ENCODE measurements at regions not wholly inside any gene's neighbourhood (a gene's known extent, or its start where the extent isn't known, plus 50 kb on each side); places are given as distances from the start of the nearest gene placed in this dataset.

DNA sequence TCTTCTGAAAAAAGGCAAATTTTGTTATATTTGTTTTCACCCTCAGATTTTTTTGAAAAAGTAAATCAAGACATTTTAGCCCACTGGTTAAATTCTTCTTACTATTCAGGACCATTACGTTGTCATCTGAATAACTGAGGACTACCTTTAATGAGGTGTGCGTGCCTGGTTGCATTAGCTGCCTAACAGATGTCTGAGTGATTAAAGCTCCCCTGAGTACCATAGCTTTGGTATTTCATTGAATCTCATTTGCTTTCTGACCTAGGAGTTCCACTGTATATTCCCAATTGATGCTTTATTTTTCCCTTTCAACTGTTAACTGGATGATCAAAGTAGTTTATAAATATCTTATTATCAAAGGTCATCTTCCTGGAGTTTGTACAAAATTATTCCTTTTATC is 410.0 kb upstream of the SEMA3D start:
- no peaks in the 10 kb centered on the region for H3K27me3 ChIP-seq (ENCODE audit: insufficient read depth in 3 of 3, low read length in 2 of 3)
- intact Hi-C loops (cut with DNase I) = no loop called here
- H3K4me1 ChIP-seq = no peaks in the 10 kb centered on the region
- WGBS, 3 donors = 59 to 68% (median 67%) methylated on average over 2 of the region's 2 CpGs
- no peak for DNase-seq
- no peaks in the 10 kb centered on the region for H3K36me3 ChIP-seq (ENCODE audit: insufficient read depth in 1 of 2, low read depth in 1 of 2)
- no peak overlapping the region for H3K4me3 ChIP-seq
- no peaks in the 10 kb centered on the region for H3K9me3 ChIP-seq
- no peak for ATAC-seq
- TF ChIP-seq, protein P1, sequence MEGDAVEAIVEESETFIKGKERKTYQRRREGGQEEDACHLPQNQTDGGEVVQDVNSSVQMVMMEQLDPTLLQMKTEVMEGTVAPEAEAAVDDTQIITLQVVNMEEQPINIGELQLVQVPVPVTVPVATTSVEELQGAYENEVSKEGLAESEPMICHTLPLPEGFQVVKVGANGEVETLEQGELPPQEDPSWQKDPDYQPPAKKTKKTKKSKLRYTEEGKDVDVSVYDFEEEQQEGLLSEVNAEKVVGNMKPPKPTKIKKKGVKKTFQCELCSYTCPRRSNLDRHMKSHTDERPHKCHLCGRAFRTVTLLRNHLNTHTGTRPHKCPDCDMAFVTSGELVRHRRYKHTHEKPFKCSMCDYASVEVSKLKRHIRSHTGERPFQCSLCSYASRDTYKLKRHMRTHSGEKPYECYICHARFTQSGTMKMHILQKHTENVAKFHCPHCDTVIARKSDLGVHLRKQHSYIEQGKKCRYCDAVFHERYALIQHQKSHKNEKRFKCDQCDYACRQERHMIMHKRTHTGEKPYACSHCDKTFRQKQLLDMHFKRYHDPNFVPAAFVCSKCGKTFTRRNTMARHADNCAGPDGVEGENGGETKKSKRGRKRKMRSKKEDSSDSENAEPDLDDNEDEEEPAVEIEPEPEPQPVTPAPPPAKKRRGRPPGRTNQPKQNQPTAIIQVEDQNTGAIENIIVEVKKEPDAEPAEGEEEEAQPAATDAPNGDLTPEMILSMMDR (IDR thresholded peaks at IDR 0.05) = no peak
- no peak overlapping the region for H3K27ac ChIP-seq

DNA sequence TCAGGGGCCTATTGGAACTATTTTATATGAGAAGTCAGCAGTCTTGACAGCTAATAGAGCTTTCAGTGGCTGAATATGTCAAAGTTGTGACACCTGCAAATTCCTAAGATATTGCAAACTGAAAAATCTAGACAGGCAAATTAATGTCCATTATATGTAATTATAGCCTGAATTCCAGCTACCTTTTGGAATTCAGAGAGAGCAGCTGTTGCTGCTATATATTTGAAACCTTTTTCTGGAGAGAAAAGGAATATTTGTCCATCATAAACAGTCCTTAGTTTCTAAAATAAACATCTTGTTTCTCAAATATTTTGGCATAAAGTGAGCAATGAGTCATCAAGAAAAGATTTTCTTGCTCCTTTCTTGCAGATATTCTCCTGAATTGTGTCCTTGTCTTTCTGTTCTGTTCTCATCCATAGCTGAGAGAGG is 408.9 kb upstream of the SEMA3D start:
- H3K36me3 ChIP-seq (ENCODE audit: insufficient read depth in 1 of 2, low read depth in 1 of 2) = no peaks in the 10 kb centered on the region
- intact Hi-C loops (cut with DNase I) = no loop called here
- H3K4me1 ChIP-seq = no peaks in the 10 kb centered on the region
- H3K9me3 ChIP-seq = no peaks in the 10 kb centered on the region
- TF ChIP-seq, protein P1 (IDR thresholded peaks at IDR 0.05) = no peak
- H3K27ac ChIP-seq = no peak overlapping the region
- no peak for ATAC-seq
- H3K27me3 ChIP-seq (ENCODE audit: insufficient read depth in 3 of 3, low read length in 2 of 3) = no peaks in the 10 kb centered on the region
- no peak overlapping the region for H3K4me3 ChIP-seq
- DNase-seq = no peak

DNA sequence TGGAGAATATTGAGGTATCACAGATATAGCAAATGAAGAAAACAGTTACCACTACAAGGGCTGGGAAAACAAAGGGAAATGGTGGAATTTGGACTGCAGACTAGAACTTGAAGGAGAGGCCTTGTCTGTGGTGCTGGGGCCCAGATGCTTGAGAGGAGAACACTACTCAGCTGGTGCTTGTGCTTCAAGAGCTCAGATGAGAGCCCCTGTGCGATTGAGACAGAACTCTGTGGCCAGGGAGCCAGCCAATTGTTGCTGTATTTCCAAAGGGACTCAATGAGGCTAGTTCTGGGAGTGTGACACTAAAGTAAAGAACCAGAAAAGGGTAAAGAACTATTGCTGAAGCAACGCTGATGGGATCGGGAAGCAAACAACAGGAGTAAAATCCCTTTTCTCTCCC is 406.5 kb upstream of the SEMA3D start:
- 50 to 53% (median 51%) methylated on average over 3 of the region's 3 CpGs for whole genome bisulfite sequencing, 3 donors
- H3K9me3 ChIP-seq = no peaks in the 10 kb centered on the region
- H3K36me3 ChIP-seq (ENCODE audit: insufficient read depth in 1 of 2, low read depth in 1 of 2) = no peaks in the 10 kb centered on the region
- no peak for ATAC-seq
- H3K4me1 ChIP-seq = no peaks in the 10 kb centered on the region
- DNase-seq = peak in 1 of 2 donors; percentile 19
- no peak overlapping the region for H3K4me3 ChIP-seq
- H3K27me3 ChIP-seq (ENCODE audit: insufficient read depth in 3 of 3, low read length in 2 of 3) = no peaks in the 10 kb centered on the region
- TF ChIP-seq, protein P1 (IDR thresholded peaks at IDR 0.05) = no peak
- intact Hi-C loops (cut with DNase I) = no loop called here
- no peak overlapping the region for H3K27ac ChIP-seq

DNA sequence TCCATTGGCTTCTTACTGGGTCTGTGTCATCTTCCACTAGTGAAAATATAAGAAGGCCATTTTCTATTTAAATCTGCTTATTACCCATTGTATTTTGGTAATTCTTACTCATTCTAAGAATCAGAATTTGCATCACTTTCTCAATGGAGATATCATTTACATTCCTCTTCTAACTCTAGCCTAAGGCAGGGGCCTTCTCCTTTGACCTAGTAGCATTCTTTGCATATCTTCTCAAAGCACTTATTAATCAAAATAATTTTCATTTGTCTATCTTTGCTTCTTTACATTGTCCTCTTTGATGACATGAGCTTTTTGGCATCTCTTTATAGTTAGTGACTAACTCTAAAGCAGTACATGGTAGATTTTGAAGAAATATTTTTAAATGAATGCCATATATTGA is 400.9 kb upstream of the SEMA3D start:
- Histone ChIP-seq H3K9me3 (no peaks in the 10 kb centered on the region), H3K4me3 (no peak overlapping the region), H3K27me3 (ENCODE audit: insufficient read depth in 3 of 3, low read length in 2 of 3) (no peaks in the 10 kb centered on the region), H3K4me1 (no peaks in the 10 kb centered on the region), H3K36me3 (ENCODE audit: insufficient read depth in 1 of 2, low read depth in 1 of 2) (no peaks in the 10 kb centered on the region), H3K27ac (no peak overlapping the region)
- TF ChIP-seq, protein P1 (IDR thresholded peaks at IDR 0.05) = no peak
- ATAC-seq (no peak), DNase-seq (no peak)
- intact Hi-C loops (cut with DNase I) = no loop called here

DNA sequence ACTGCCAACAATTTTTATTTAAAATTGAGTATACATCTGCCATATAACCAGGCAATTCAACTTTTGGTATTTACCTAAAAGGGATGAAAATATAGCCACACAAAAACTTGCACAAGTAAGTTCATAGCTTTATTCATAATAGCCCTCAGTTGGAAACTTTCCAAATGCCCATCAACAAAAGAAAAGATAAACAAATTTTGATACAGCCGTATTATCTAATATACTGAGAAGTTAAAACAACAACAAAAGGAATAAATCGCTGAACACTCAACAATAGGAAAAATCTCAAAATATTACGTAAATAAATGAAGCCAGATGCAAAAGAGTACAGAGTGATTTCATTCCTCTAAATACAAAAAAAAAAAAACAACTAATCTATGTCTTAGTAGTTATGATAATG is 399.2 kb upstream of the SEMA3D start:
- TF ChIP-seq, protein P1 (IDR thresholded peaks at IDR 0.05) = no peak
- Histone ChIP-seq H3K36me3 (ENCODE audit: insufficient read depth in 1 of 2, low read depth in 1 of 2) (no peaks in the 10 kb centered on the region), H3K4me3 (no peak overlapping the region), H3K4me1 (no peaks in the 10 kb centered on the region), H3K9me3 (no peaks in the 10 kb centered on the region), H3K27me3 (ENCODE audit: insufficient read depth in 3 of 3, low read length in 2 of 3) (no peaks in the 10 kb centered on the region), H3K27ac (no peak overlapping the region)
- ATAC-seq = no peak
- 54 to 57% (median 56%) methylated on average over 3 of the region's 3 CpGs for WGBS, 3 donors
- DNase-seq = no peak
- intact Hi-C loops (cut with DNase I) = no loop called here

Measured in psoas muscle (tissue), 7 donors.